GM12878 (cell line): ENCODE measurements at regions not wholly inside any gene's neighbourhood (a gene's known extent, or its start where the extent isn't known, plus 50 kb on each side); places are given as distances from the start of the nearest gene placed in this dataset.

Source experiments
- CHD1 ChIP-seq: IDR thresholded peaks from 2 replicates; pipeline ENCODE4 v1.6.1; 2012; ENCODE audit warnings: low read depth, low read length, improper control_type of control experiment
- EGR1 ChIP-seq, 2 experiments: IDR thresholded peaks; 1 replicate in 1 of 2; 2 replicates in 1 of 2; pipeline ENCODE4 v1.6.1; 2011 to 2012; ENCODE audit warnings: low read depth in 2 of 2, low read length in 2 of 2, borderline replicate concordance in 1 of 2, mild to moderate bottlenecking in 1 of 2, moderate library complexity in 1 of 2
- EP300 ChIP-seq, 2 experiments: fragments of 150-350 bp in 1 of 2; IDR thresholded peaks; 2 replicates each; pipeline ENCODE4 v1.6.1; 2011 to 2012; ENCODE audit warnings: low read depth in 2 of 2, low read length in 2 of 2, borderline replicate concordance in 1 of 2, improper control_type of control experiment in 1 of 2, inconsistent platforms in 1 of 2; ENCODE audit not compliant: control insufficient read depth in 1 of 2
- JUNB ChIP-seq: IDR thresholded peaks from 2 replicates; pipeline ENCODE4 v1.6.1; 2016; ENCODE audit warnings: antibody characterized with exemption, mild to moderate bottlenecking
- POLR2AphosphoS5 ChIP-seq: IDR thresholded peaks from 2 replicates; pipeline ENCODE4 v1.6.1; 2011; ENCODE audit warnings: mild to moderate bottlenecking, low read length, inconsistent platforms
- SREBF1 ChIP-seq: IDR thresholded peaks from 2 replicates; pipeline ENCODE4 v1.6.1; 2012; ENCODE audit warnings: mild to moderate bottlenecking, low read length
- TAF1 ChIP-seq: IDR thresholded peaks from 2 replicates; pipeline ENCODE4 v1.6.1; 2011; ENCODE audit warnings: mild to moderate bottlenecking, low read depth, low read length, borderline replicate concordance
- YBX1 ChIP-seq: fragments of 450-650 bp; IDR thresholded peaks from 2 replicates; pipeline ENCODE4 v1.6.1; 2016; ENCODE audit warnings: antibody characterized with exemption
- ZBTB40 ChIP-seq: fragments of 450-650 bp; IDR thresholded peaks from 2 replicates; pipeline ENCODE4 v1.6.1; 2016; ENCODE audit warnings: mild to moderate bottlenecking, moderate library complexity, borderline replicate concordance
- TF ChIP-seq, protein P1 (sequence below), 3 experiments: IDR thresholded peaks in 2 of 3; conservative IDR thresholded peaks in 1 of 3; 2 replicates each; pipeline ENCODE4 v1.5.1; 2011; ENCODE audit warnings: low read depth in 3 of 3, low read length in 3 of 3, mild to moderate bottlenecking in 3 of 3, control low read depth in 2 of 3, moderate library complexity in 2 of 3, inconsistent platforms in 1 of 3, mixed read lengths in 1 of 3; ENCODE audit not compliant: control insufficient read depth in 2 of 3, insufficient read depth in 1 of 3; ENCODE audit errors: extremely low read depth in 1 of 3
- TF ChIP-seq, protein P2 (sequence below): IDR thresholded peaks from 2 replicates; pipeline ENCODE4 v1.6.1; 2011; ENCODE audit warnings: low read depth, mild to moderate bottlenecking, low read length, moderate library complexity, borderline replicate concordance; ENCODE audit errors: extremely low read depth

DNA sequence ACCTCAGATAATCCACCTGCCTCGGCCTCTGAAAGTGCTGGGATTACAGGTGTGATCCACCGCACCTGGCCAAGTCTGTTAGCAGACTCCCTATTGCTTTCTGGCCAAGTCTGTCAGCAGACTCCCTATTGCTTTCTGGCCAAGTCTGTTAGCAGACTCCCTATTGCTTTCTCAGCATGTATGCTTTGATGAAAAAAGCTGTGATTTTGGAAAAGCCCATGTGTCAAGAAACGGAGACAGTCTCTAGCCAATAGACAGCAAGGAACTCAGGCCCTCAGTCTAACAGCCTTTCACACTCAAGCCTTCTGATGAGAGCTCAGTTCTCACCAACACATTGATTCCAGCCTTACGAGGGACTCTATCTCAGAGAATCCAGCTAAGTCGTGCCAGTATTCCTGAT is 158.8 kb upstream of the KRR1 start:
- TF ChIP-seq JUNB: no peak
- TF ChIP-seq, protein P1, sequence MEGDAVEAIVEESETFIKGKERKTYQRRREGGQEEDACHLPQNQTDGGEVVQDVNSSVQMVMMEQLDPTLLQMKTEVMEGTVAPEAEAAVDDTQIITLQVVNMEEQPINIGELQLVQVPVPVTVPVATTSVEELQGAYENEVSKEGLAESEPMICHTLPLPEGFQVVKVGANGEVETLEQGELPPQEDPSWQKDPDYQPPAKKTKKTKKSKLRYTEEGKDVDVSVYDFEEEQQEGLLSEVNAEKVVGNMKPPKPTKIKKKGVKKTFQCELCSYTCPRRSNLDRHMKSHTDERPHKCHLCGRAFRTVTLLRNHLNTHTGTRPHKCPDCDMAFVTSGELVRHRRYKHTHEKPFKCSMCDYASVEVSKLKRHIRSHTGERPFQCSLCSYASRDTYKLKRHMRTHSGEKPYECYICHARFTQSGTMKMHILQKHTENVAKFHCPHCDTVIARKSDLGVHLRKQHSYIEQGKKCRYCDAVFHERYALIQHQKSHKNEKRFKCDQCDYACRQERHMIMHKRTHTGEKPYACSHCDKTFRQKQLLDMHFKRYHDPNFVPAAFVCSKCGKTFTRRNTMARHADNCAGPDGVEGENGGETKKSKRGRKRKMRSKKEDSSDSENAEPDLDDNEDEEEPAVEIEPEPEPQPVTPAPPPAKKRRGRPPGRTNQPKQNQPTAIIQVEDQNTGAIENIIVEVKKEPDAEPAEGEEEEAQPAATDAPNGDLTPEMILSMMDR (IDR thresholded peaks at IDR 0.05 in 2 of 3, conservative IDR thresholded peaks at IDR 0.05 in 1 of 3; ENCODE audit: control insufficient read depth in 2 of 3, extremely low read depth in 1 of 3, insufficient read depth in 1 of 3, low read depth in 3 of 3, low read length in 3 of 3): no peak
- TF ChIP-seq POLR2AphosphoS5: no peak
- no peak for TF ChIP-seq TAF1
- no peak for TF ChIP-seq SREBF1
- no peak for TF ChIP-seq CHD1
- TF ChIP-seq, protein P2, sequence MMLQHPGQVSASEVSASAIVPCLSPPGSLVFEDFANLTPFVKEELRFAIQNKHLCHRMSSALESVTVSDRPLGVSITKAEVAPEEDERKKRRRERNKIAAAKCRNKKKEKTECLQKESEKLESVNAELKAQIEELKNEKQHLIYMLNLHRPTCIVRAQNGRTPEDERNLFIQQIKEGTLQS: no peak
- no peak for TF ChIP-seq ZBTB40
- TF ChIP-seq EGR1 (IDR thresholded peaks at IDR 0.05; ENCODE audit: borderline replicate concordance in 1 of 2, low read depth in 2 of 2, low read length in 2 of 2): no peak
- no peak for TF ChIP-seq YBX1
- no peak for TF ChIP-seq EP300 (IDR thresholded peaks at IDR 0.05; ENCODE audit: borderline replicate concordance in 1 of 2, control insufficient read depth in 1 of 2, low read depth in 2 of 2, low read length in 2 of 2)
